Endodermal cell (in vitro differentiated cells): ENCODE measurements at regions not wholly inside any gene's neighbourhood (a gene's known extent, or its start where the extent isn't known, plus 50 kb on each side); places are given as distances from the start of the nearest gene placed in this dataset.

ENCODE experiments used
- DNase-seq: peaks from one replicate; pipeline ENCODE4 v3.0.0-alpha.2; 2017
- H3K27ac ChIP-seq: 2 replicates; pipeline ENCODE4 v1.5.1; 2013; ENCODE audit warnings: mild to moderate bottlenecking, low read depth, low read length, moderate library complexity
- H3K27me3 ChIP-seq: 2 replicates; pipeline ENCODE4 v1.6.1; 2013; ENCODE audit warnings: mild to moderate bottlenecking, low read length, moderate library complexity; ENCODE audit not compliant: insufficient read depth, control insufficient read depth, poor library complexity, severe bottlenecking
- H3K36me3 ChIP-seq: 2 replicates; pipeline ENCODE4 v1.7.0; 2013; ENCODE audit warnings: mild to moderate bottlenecking, low read length, moderate library complexity; ENCODE audit not compliant: control insufficient read depth, insufficient read depth
- H3K4me1 ChIP-seq: one replicate; pipeline ENCODE4 v1.7.0; 2013; ENCODE audit warnings: low read length; ENCODE audit not compliant: control insufficient read depth, insufficient read depth
- H3K4me3 ChIP-seq: 2 replicates; pipeline ENCODE4 v1.5.1; 2013; ENCODE audit warnings: mild to moderate bottlenecking, low read length, moderate library complexity
- H3K9ac ChIP-seq: 2 replicates; pipeline ENCODE4 v1.6.1; 2013; ENCODE audit warnings: mild to moderate bottlenecking, low read length, moderate library complexity; ENCODE audit not compliant: poor library complexity, severe bottlenecking; ENCODE audit errors: extremely low read depth
- H3K9me3 ChIP-seq: 2 replicates; pipeline ENCODE4 v1.6.1; 2013; ENCODE audit warnings: mild to moderate bottlenecking, low read length, moderate library complexity; ENCODE audit not compliant: control insufficient read depth
- H3K27ac Mint-ChIP-seq: 2 replicates; pipeline ENCODE4 v1.8.0; 2020; ENCODE audit warnings: mixed read lengths
- H3K27me3 Mint-ChIP-seq: 2 replicates; pipeline ENCODE4 v1.8.0; 2021; ENCODE audit warnings: mild to moderate bottlenecking, mixed read lengths; ENCODE audit not compliant: insufficient read depth
- H3K36me3 Mint-ChIP-seq: 2 replicates; pipeline ENCODE4 v1.8.0; 2020; ENCODE audit warnings: low read depth, mixed read lengths
- H3K4me1 Mint-ChIP-seq: 2 replicates; pipeline ENCODE4 v1.8.0; 2020; ENCODE audit warnings: mixed read lengths
- H3K4me3 Mint-ChIP-seq: 2 replicates; pipeline ENCODE4 v1.8.0; 2020; ENCODE audit warnings: mild to moderate bottlenecking, moderate library complexity, mixed read lengths
- H3K9me3 Mint-ChIP-seq: 2 replicates; pipeline ENCODE4 v1.8.0; 2020; ENCODE audit warnings: mild to moderate bottlenecking, mixed read lengths
- WGBS, 2 experiments: methylation state at CpG; one replicate each; pipeline versions ENCODE4 v1.1.5 to v1.1.7; 2013; ENCODE audit warnings: missing lambda C conversion rate in 2 of 2, mixed read lengths in 1 of 2; ENCODE audit not compliant: insufficient coverage in 1 of 2, insufficient read length in 1 of 2; 5-methylcytosine and 5-hydroxymethylcytosine counted together
- TF ChIP-seq, protein P1 (sequence below): fragments of 200-600 bp; sonication (generic); conservative IDR thresholded peaks from 2 replicates; pipeline ENCODE4 v1.5.0; 2021; ENCODE audit warnings: antibody characterized with exemption, mild to moderate bottlenecking

DNA sequence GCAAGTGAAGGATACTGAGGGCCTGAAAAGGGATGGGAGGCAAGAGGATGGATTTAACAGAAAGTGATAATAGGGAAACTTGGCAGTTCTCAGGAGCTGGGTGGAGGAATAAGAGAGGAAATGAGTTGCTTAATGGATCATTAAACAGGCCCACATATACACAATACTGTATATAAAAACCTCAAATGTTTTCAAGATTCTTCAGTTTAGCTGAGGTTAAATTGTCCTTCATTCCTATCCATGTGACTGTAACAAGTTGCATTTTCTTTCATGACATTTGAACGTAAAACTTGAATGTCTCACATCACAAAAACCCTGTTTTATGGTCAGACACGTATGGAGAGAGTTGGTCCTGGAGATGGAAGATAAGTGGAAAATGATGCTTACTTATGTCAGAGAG, 76.5 kb upstream of the PLAC8 start:
- H3K27ac ChIP-seq = no peak overlapping the region
- H3K27me3 ChIP-seq = no peaks in the 10 kb centered on the region
- Mint-ChIP-seq H3K27me3 (no peaks in the 10 kb centered on the region), H3K36me3 (no peaks in the 10 kb centered on the region), H3K27ac (no peak overlapping the region), H3K4me3 (no peak overlapping the region), H3K4me1 (peaks cover 21% of the 10 kb centered on the region), H3K9me3 (peaks cover 6% of the 10 kb centered on the region)
- H3K4me1 ChIP-seq = no peaks in the 10 kb centered on the region
- H3K4me3 ChIP-seq = no peak overlapping the region
- H3K9ac ChIP-seq = no peak overlapping the region
- H3K36me3 ChIP-seq = no peaks in the 10 kb centered on the region
- TF ChIP-seq, protein P1, sequence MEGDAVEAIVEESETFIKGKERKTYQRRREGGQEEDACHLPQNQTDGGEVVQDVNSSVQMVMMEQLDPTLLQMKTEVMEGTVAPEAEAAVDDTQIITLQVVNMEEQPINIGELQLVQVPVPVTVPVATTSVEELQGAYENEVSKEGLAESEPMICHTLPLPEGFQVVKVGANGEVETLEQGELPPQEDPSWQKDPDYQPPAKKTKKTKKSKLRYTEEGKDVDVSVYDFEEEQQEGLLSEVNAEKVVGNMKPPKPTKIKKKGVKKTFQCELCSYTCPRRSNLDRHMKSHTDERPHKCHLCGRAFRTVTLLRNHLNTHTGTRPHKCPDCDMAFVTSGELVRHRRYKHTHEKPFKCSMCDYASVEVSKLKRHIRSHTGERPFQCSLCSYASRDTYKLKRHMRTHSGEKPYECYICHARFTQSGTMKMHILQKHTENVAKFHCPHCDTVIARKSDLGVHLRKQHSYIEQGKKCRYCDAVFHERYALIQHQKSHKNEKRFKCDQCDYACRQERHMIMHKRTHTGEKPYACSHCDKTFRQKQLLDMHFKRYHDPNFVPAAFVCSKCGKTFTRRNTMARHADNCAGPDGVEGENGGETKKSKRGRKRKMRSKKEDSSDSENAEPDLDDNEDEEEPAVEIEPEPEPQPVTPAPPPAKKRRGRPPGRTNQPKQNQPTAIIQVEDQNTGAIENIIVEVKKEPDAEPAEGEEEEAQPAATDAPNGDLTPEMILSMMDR = no peak
- WGBS, 2 experiments = 92% methylated on average over 2 of the region's 2 CpGs; no CpG with 5 or more reads in 1 of the 2 experiments
- H3K9me3 ChIP-seq = no peaks in the 10 kb centered on the region
- DNase-seq = no peak

DNA sequence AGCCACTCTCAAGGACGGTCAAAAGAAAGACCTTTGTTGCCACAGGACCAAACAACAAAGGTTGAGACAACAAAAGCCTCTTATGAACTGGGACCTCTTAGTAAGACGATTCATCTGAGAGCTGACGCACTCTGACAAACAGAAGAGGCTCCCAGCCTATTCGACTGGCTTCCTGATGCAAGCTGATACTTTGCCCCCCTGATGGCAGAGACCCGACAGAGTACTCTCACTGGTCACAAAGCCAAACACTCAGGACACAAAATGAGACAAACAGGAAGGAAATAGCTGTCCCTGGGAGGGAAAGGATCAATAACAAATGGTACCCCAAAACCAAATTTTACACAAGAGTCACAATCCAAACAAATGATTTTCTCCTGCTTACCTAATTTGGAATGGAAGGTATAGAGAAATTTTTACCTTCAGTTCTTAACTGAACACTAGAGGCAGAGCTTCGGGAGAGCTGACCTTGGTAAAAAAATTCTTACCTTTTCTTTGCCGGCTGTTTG, 75.2 kb upstream of the PLAC8 start:
- TF ChIP-seq, protein P1 = peak; percentile 41

DNA sequence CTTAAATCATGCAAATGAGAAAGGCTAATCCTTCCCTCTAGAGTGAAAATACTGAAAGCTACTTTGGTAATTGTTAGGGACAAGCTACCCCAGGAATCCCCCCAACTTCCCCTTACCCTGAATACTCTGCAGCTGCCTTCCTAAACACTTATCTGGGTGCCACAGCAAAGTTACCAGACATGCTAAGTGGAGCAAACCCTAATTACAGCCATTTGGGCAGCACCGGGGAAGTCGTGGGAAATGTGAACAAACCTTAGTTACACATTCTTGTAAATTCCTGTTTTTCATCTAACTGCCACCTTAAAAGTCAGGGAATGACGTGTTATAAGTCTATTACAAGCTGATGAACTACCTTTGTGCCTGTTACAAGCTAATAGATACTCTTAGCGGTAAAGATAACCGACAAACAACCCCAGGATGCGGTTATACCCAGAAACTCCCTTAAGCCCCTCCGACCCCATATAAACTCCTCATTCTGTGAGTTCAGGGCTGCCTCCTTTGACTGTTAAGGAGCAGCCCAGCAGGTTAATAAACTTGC, 66.0 kb upstream of the PLAC8 start:
- TF ChIP-seq, protein P1 = no peak
- Histone ChIP-seq H3K36me3 (no peaks in the 10 kb centered on the region), H3K4me3 (no peak overlapping the region), H3K9me3 (peaks cover 9% of the 10 kb centered on the region), H3K4me1 (no peaks in the 10 kb centered on the region), H3K27me3 (no peaks in the 10 kb centered on the region), H3K9ac (no peak overlapping the region), H3K27ac (no peak overlapping the region)
- WGBS, 2 experiments = 89 to 92% methylated on average over 6 to 7 of the region's 7 CpGs
- H3K36me3 Mint-ChIP-seq = no peaks in the 10 kb centered on the region
- H3K27ac Mint-ChIP-seq = no peak overlapping the region
- H3K4me1 Mint-ChIP-seq = no peaks in the 10 kb centered on the region
- DNase-seq = no peak
- H3K4me3 Mint-ChIP-seq = no peak overlapping the region
- H3K9me3 Mint-ChIP-seq = peaks cover 20% of the 10 kb centered on the region
- H3K27me3 Mint-ChIP-seq = no peaks in the 10 kb centered on the region

More for the DNA sequence above, 75.2 kb upstream of the PLAC8 start:
- peaks cover 19% of the 10 kb centered on the region for H3K4me1 Mint-ChIP-seq
- 77 to 81% methylated on average over 6 to 7 of the region's 7 CpGs for WGBS, 2 experiments
- H3K27me3 Mint-ChIP-seq = no peaks in the 10 kb centered on the region
- Histone ChIP-seq H3K27me3 (no peaks in the 10 kb centered on the region), H3K9me3 (no peaks in the 10 kb centered on the region), H3K4me3 (no peak overlapping the region), H3K9ac (no peak overlapping the region), H3K4me1 (no peaks in the 10 kb centered on the region), H3K36me3 (no peaks in the 10 kb centered on the region), H3K27ac (no peak overlapping the region)
- peak; percentile 61 for DNase-seq
- H3K4me3 Mint-ChIP-seq = no peak overlapping the region
- H3K27ac Mint-ChIP-seq = peak overlapping the region; percentile 9
- no peaks in the 10 kb centered on the region for H3K36me3 Mint-ChIP-seq
- H3K9me3 Mint-ChIP-seq = peaks cover 6% of the 10 kb centered on the region
